ENCODE measurements at regions not wholly inside any gene's neighbourhood (a gene's known extent, or its start where the extent isn't known, plus 50 kb on each side); places are given as distances from the start of the nearest gene placed in this dataset.

DNA sequence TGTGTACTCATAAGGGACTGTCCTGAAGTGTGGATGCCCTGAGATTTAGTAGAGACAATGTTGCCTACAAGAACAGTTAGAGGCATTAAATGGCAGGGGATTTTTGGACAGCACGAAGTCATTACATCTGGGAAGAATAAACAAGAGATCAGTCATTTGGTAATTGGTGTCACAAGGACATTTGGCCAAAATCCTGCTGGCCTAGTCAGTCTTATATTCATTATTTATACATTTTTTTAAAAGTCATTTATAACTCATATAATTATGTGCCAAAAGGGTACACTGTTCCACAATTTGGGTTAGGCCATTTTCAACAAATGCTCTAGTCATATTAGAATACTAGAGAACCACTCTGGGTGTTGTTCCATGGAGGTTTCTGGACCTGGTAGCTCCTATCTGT, 104.7 kb downstream of the LRATD1 start:
- H3K27ac Mint-ChIP-seq (ENCODE audit: low read depth, unreplicated experiment): no peak overlapping the region
- BruUV-seq (replicated peaks): no TSS peak
- H3K4me1 Mint-ChIP-seq (ENCODE audit: insufficient read depth, unreplicated experiment): no peaks in the 10 kb centered on the region
- no peak for DNase-seq (ENCODE audit: unreplicated experiment)
- ChIA-PET POLR2A (no interaction called here), CTCF (no interaction called here)
- no peaks in the 10 kb centered on the region for H3K9me3 Mint-ChIP-seq (ENCODE audit: unreplicated experiment)
- intact Hi-C loops (cut with micrococcal nuclease): no loop called here
- no peak overlapping the region for H3K4me3 Mint-ChIP-seq (ENCODE audit: unreplicated experiment)
- no peaks in the 10 kb centered on the region for H3K36me3 Mint-ChIP-seq (ENCODE audit: insufficient read depth, unreplicated experiment)
- TF ChIP-seq, protein P1, sequence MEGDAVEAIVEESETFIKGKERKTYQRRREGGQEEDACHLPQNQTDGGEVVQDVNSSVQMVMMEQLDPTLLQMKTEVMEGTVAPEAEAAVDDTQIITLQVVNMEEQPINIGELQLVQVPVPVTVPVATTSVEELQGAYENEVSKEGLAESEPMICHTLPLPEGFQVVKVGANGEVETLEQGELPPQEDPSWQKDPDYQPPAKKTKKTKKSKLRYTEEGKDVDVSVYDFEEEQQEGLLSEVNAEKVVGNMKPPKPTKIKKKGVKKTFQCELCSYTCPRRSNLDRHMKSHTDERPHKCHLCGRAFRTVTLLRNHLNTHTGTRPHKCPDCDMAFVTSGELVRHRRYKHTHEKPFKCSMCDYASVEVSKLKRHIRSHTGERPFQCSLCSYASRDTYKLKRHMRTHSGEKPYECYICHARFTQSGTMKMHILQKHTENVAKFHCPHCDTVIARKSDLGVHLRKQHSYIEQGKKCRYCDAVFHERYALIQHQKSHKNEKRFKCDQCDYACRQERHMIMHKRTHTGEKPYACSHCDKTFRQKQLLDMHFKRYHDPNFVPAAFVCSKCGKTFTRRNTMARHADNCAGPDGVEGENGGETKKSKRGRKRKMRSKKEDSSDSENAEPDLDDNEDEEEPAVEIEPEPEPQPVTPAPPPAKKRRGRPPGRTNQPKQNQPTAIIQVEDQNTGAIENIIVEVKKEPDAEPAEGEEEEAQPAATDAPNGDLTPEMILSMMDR (IDR thresholded peaks at IDR 0.05; ENCODE audit: unreplicated experiment): no peak
- no peaks in the 10 kb centered on the region for H3K27me3 Mint-ChIP-seq (ENCODE audit: insufficient read depth, unreplicated experiment)

DNA sequence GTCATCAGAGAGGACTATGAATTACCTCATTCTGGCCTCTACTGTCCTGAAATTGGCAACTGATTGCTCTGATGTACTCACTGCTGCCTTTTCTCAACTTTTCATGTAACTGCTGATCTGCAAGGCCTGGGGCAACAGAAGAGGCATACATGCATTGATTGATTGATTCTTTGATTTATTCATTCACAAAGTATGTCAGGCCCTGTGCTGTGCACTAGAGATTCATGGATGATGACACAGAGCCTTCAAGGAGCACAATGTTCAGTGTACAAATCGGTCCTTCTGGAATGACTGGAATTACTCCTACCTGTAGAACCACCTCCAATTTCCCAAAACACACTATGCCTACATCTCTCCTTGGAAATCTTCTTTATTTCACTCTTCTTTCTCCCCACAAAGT, 111.3 kb downstream of the LRATD1 start:
- no peak for DNase-seq (ENCODE audit: unreplicated experiment)
- no TSS peak for BruUV-seq (replicated peaks)
- Mint-ChIP-seq H3K9me3 (ENCODE audit: unreplicated experiment) (no peaks in the 10 kb centered on the region), H3K27me3 (ENCODE audit: insufficient read depth, unreplicated experiment) (no peaks in the 10 kb centered on the region), H3K4me1 (ENCODE audit: insufficient read depth, unreplicated experiment) (no peaks in the 10 kb centered on the region), H3K4me3 (ENCODE audit: unreplicated experiment) (no peak overlapping the region), H3K27ac (ENCODE audit: low read depth, unreplicated experiment) (no peak overlapping the region), H3K36me3 (ENCODE audit: insufficient read depth, unreplicated experiment) (no peaks in the 10 kb centered on the region)
- ChIA-PET POLR2A (no interaction called here), CTCF (interaction anchor here (0.6 kb wide), 1 partner anchor 315 kb away, joined by 3 read pairs; no protein-coding TSS in a partner anchor)
- TF ChIP-seq, protein P1 (IDR thresholded peaks at IDR 0.05; ENCODE audit: unreplicated experiment): no peak
- intact Hi-C loops (cut with micrococcal nuclease): no loop called here

DNA sequence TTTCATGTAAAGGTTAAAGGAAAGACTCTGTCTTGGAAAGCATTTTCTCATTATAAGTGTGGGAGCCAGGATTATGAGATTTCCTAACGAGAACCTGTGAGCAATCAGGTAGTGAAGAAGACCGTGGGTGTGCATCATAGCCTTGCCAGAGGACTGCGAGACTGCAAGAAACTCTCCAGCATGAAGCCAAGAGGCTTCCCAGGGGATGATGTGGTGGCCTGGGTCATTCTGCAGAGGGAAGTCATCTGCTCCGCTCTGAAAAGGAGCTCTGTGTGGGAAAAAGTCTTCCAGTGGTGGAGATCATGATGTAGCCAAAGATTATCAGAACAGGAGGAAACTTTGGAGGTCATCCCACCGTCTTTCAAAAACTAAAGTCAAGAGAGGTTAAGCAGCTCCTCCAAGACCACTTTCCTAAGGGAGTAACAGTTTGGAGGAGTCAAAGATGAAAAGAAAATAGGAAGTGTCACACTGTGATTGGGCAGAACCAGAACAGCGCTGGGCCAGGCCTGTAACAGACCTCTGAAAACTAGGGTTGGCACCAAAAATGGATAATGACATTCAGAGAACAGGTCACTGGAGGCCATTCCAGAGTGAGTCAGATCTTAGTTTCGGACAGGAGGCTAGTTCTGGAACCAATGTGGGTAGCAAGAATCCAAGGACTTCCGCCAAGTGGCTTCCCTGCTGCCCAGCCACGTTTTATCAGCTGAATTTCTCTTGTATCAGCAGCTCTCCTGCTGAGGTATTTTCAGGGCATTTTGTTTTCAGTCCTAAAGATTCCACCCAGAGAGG, 113.0 kb downstream of the LRATD1 start:
- no peak for DNase-seq (ENCODE audit: unreplicated experiment)
- no peak overlapping the region for H3K4me3 Mint-ChIP-seq (ENCODE audit: unreplicated experiment)
- H3K27ac Mint-ChIP-seq (ENCODE audit: low read depth, unreplicated experiment): no peak overlapping the region
- ChIA-PET POLR2A (no interaction called here), CTCF (no interaction called here)
- no TSS peak for BruUV-seq (replicated peaks)
- intact Hi-C loops (cut with micrococcal nuclease): no loop called here
- no peaks in the 10 kb centered on the region for H3K27me3 Mint-ChIP-seq (ENCODE audit: insufficient read depth, unreplicated experiment)
- H3K4me1 Mint-ChIP-seq (ENCODE audit: insufficient read depth, unreplicated experiment): no peaks in the 10 kb centered on the region
- H3K36me3 Mint-ChIP-seq (ENCODE audit: insufficient read depth, unreplicated experiment): no peaks in the 10 kb centered on the region
- H3K9me3 Mint-ChIP-seq (ENCODE audit: unreplicated experiment): no peaks in the 10 kb centered on the region
- TF ChIP-seq, protein P1 (IDR thresholded peaks at IDR 0.05; ENCODE audit: unreplicated experiment): no peak

DNA sequence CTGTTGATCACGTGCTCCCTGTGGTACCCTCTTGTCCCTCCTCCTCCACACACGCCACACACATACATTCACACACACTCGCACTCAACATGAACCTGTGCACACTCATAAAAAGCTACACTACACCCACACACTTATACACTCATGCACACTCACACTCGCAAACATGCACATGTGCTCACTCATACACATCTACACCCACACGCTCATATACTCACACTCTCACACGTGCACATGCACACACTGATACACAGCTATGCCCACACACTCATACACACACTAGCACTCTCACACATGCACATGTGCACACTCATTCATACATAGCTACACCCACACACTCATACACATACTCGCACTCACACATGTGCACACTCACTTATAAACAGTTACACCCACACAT, 113.6 kb downstream of the LRATD1 start:
- TF ChIP-seq, protein P1 (IDR thresholded peaks at IDR 0.05; ENCODE audit: unreplicated experiment): no peak
- intact Hi-C loops (cut with micrococcal nuclease): no loop called here
- no peaks in the 10 kb centered on the region for H3K4me1 Mint-ChIP-seq (ENCODE audit: insufficient read depth, unreplicated experiment)
- POLR2A ChIA-PET: no interaction called here
- no peaks in the 10 kb centered on the region for H3K27me3 Mint-ChIP-seq (ENCODE audit: insufficient read depth, unreplicated experiment)
- H3K27ac Mint-ChIP-seq (ENCODE audit: low read depth, unreplicated experiment): no peak overlapping the region
- CTCF ChIA-PET: no interaction called here
- H3K36me3 Mint-ChIP-seq (ENCODE audit: insufficient read depth, unreplicated experiment): no peaks in the 10 kb centered on the region
- H3K9me3 Mint-ChIP-seq (ENCODE audit: unreplicated experiment): no peaks in the 10 kb centered on the region
- H3K4me3 Mint-ChIP-seq (ENCODE audit: unreplicated experiment): no peak overlapping the region
- no TSS peak for BruUV-seq (replicated peaks)
- DNase-seq (ENCODE audit: unreplicated experiment): no peak
